Endothelial cell of umbilical vein (primary cell): ENCODE measurements at regions not wholly inside any gene's neighbourhood (a gene's known extent, or its start where the extent isn't known, plus 50 kb on each side); places are given as distances from the start of the nearest gene placed in this dataset.
"Not testable (repeated sequence)": the region's sequence is repeated elsewhere in the genome, so short reads cannot be mapped to it uniquely, and the experiment has no call there.

Experiments used
- CTCF ChIP-seq, 2 donors: IDR thresholded peaks; 1 replicate in 1 of 2; 2 replicates in 1 of 2; pipeline ENCODE4 v1.5.1; 2011; ENCODE audit warnings: low read length in 2 of 2, mild to moderate bottlenecking in 2 of 2, moderate library complexity in 2 of 2, control low read depth in 1 of 2, inconsistent platforms in 1 of 2, low read depth in 1 of 2; ENCODE audit not compliant: insufficient read depth in 1 of 2; ENCODE audit errors: extremely low read depth in 1 of 2
- EZH2 ChIP-seq: IDR thresholded peaks from 2 replicates; pipeline ENCODE4 v1.6.1; 2012; ENCODE audit warnings: borderline replicate concordance, low read depth, mild to moderate bottlenecking, moderate library complexity, low read length, inconsistent platforms; ENCODE audit not compliant: severe bottlenecking
- FOS ChIP-seq: IDR thresholded peaks from 2 replicates; pipeline ENCODE4 v1.6.1; 2011; ENCODE audit warnings: mild to moderate bottlenecking, low read length, moderate library complexity, borderline replicate concordance; ENCODE audit not compliant: insufficient read depth
- GATA2 ChIP-seq: IDR thresholded peaks from 2 replicates; pipeline ENCODE4 v1.7.0; 2011; ENCODE audit warnings: low read depth, mild to moderate bottlenecking, moderate library complexity, mixed read lengths, low read length; ENCODE audit not compliant: insufficient read length, insufficient read depth
- JUN ChIP-seq: IDR thresholded peaks from 2 replicates; pipeline ENCODE4 v1.6.1; 2011; ENCODE audit warnings: borderline replicate concordance, low read depth; ENCODE audit not compliant: insufficient read length, insufficient read depth
- MYC ChIP-seq: IDR thresholded peaks from one replicate; pipeline ENCODE4 v1.6.1; 2011; ENCODE audit warnings: mild to moderate bottlenecking, low read depth, low read length
- POLR2A ChIP-seq: IDR thresholded peaks from 2 replicates; pipeline ENCODE4 v1.6.1; 2012; ENCODE audit warnings: low read depth, mild to moderate bottlenecking, control low read depth, low read length
- POLR2AphosphoS5 ChIP-seq: IDR thresholded peaks from 2 replicates; pipeline ENCODE4 v1.6.1; 2012; ENCODE audit warnings: low read depth, mild to moderate bottlenecking, control low read depth, low read length, moderate library complexity; ENCODE audit not compliant: insufficient read depth
- TF ChIP-seq, protein P1 (sequence below): IDR thresholded peaks from 2 replicates; pipeline ENCODE4 v1.6.1; 2011; ENCODE audit not compliant: insufficient read depth, insufficient read length

DNA sequence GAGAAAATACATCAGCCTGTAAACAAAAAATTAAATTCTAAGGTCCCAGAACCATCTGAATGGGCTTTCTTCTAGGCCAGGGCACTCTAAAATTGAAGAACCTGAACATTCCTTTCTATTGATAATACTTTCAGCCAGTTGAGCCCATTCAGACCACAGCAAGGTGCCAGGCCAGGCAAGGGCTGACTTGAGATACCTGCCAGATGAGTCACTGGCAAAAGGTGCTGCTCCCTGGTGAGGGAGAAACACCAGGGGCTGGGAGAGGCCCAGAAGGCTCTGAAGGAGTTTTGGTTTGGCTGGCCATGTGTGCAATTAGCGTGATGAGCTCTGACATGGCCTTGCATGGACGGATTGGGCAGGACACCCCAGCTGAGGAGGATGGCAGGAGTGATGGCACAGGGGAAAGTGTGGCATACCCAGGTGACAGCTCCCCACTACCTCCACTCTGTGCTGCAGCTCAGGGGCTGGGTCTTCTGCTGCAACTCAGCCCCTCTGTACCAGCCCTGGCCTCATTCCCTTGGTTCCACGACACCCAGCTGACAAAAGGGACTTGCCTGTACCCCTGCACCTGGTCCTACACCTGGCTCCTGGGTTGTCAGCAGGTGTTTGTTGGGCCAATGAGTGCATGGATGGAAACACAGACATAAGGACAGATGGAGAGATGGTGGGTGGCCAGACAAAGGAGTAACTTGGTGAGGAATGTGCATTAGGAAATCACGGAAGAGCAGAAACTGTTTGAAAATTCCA is 230.4 kb downstream of the POTEM start:
- TF ChIP-seq CTCF (IDR thresholded peaks at IDR 0.05; ENCODE audit: extremely low read depth in 1 of 2, insufficient read depth in 1 of 2, low read depth in 1 of 2, low read length in 2 of 2); JUN; EZH2; POLR2A; FOS; POLR2AphosphoS5; MYC; GATA2: not testable (repeated sequence)
- TF ChIP-seq, protein P1, sequence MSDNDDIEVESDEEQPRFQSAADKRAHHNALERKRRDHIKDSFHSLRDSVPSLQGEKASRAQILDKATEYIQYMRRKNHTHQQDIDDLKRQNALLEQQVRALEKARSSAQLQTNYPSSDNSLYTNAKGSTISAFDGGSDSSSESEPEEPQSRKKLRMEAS = not testable (repeated sequence)
